OCI-LY1 (cell line): ENCODE measurements at regions not wholly inside any gene's neighbourhood (a gene's known extent, or its start where the extent isn't known, plus 50 kb on each side); places are given as distances from the start of the nearest gene placed in this dataset.

Source experiments
- H2AFZ ChIP-seq: fragments of 200-600 bp; sonication (generic), shearing (Covaris generic); 2 replicates; pipeline ENCODE4 v1.6.0; 2014; ENCODE audit warnings: antibody characterized with exemption, mild to moderate bottlenecking, low read length
- H3F3A ChIP-seq: fragments of 200-600 bp; sonication (generic), shearing (Covaris generic); 2 replicates; pipeline ENCODE4 v1.6.0; 2014; ENCODE audit warnings: mild to moderate bottlenecking, antibody characterized with exemption, low read length, moderate library complexity; ENCODE audit not compliant: insufficient read depth
- H3K27ac ChIP-seq: fragments of 200-600 bp; sonication (generic); 2 replicates; pipeline ENCODE4 v1.5.1; 2014; ENCODE audit warnings: low read length, mixed run types, mild to moderate bottlenecking, low read depth; ENCODE audit not compliant: poor library complexity, severe bottlenecking
- H3K27me3 ChIP-seq: fragments of 200-600 bp; sonication (generic); 2 replicates; pipeline ENCODE4 v1.6.0; 2014; ENCODE audit warnings: antibody characterized with exemption, mild to moderate bottlenecking, low read length, moderate library complexity; ENCODE audit not compliant: insufficient read depth
- H3K36me3 ChIP-seq: fragments of 200-600 bp; sonication (generic); 2 replicates; pipeline ENCODE4 v1.6.1; 2014; ENCODE audit warnings: mild to moderate bottlenecking, antibody characterized with exemption, low read length, moderate library complexity, mixed read lengths; ENCODE audit not compliant: insufficient read depth
- H3K4me1 ChIP-seq: fragments of 200-600 bp; sonication (generic); 2 replicates; pipeline ENCODE4 v1.5.1; 2014; ENCODE audit warnings: mild to moderate bottlenecking, low read length, moderate library complexity; ENCODE audit not compliant: insufficient read depth, severe bottlenecking
- H3K4me2 ChIP-seq: fragments of 200-600 bp; sonication (generic), shearing (Covaris generic); 2 replicates; pipeline ENCODE4 v1.6.1; 2014; ENCODE audit warnings: low read length
- H3K4me3 ChIP-seq: fragments of 200-600 bp; sonication (generic); 2 replicates; pipeline ENCODE4 v1.5.1; 2014; ENCODE audit warnings: low read length, low read depth, mild to moderate bottlenecking, mixed read lengths; ENCODE audit not compliant: poor library complexity, severe bottlenecking
- H3K79me2 ChIP-seq: fragments of 200-600 bp; shearing (Covaris generic); 2 replicates; pipeline ENCODE4 v1.6.1; 2016; ENCODE audit warnings: mixed run types, low read length, mixed read lengths; ENCODE audit not compliant: insufficient read depth
- H3K9ac ChIP-seq: fragments of 200-600 bp; sonication (generic), shearing (Covaris generic); 2 replicates; pipeline ENCODE4 v1.6.1; 2014; ENCODE audit warnings: mild to moderate bottlenecking, low read length, mixed read lengths
- H3K9me2 ChIP-seq: fragments of 200-600 bp; sonication (generic), shearing (Covaris generic); 2 replicates; pipeline ENCODE4 v1.6.1; 2014; ENCODE audit warnings: low read depth, mild to moderate bottlenecking, low read length, mixed read lengths
- H3K9me3 ChIP-seq: fragments of 200-600 bp; shearing (Covaris generic); 2 replicates; pipeline ENCODE4 v1.6.1; 2014; ENCODE audit warnings: low read length, mixed read lengths
- H4K20me1 ChIP-seq: fragments of 200-600 bp; sonication (generic), shearing (Covaris generic); 2 replicates; pipeline ENCODE4 v1.6.0; 2016; ENCODE audit warnings: mild to moderate bottlenecking, low read length; ENCODE audit not compliant: insufficient read depth
- EZH2 ChIP-seq: fragments of 200-600 bp; sonication (generic), shearing (Covaris generic); IDR thresholded peaks from 2 replicates; pipeline ENCODE4 v1.8.0; 2017; ENCODE audit warnings: borderline replicate concordance, mixed run types, mild to moderate bottlenecking, antibody characterized with exemption, low read length, moderate library complexity, mixed read lengths
- TF ChIP-seq, protein P1 (sequence below): fragments of 200-600 bp; sonication (generic), shearing (Covaris generic); IDR thresholded peaks from 2 replicates; pipeline ENCODE4 v1.5.1; 2017; ENCODE audit warnings: mild to moderate bottlenecking, antibody characterized with exemption, low read length, moderate library complexity, mixed read lengths

DNA sequence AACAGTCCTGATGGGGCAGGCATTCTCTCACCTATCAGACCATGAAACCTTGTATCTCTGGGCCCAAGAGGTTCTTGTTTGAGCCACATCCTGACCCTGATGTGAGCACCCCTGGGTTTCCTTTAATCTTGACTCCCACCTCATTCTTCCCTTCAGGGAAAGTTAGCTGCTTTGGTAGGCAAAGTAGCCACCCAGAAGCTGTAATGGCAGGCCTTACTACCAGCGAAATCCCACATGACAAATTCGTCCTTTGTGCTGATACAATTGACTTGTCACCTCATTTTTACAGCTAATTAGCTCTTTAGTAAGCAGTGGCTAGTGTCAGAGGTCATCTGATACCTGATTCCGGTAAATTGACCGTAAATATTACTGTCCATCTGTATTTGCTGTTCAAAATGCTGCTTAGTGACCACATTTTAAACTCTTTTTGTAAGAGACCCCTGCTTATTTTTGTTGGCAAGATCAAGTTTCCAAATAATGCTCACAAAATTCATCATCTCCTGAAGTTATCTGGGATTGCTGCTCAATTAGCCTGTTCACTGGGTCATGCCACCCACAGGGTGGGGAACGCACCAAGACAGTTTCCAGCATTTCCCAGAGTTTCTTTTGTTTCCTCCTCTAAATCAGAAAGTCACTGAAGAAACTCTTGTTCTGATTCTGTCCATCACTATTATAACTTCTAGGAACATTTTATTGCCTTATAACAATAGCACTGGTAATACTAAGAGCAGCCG, 329.7 kb downstream of the GPAT3 start:
- no peak for TF ChIP-seq EZH2
- TF ChIP-seq, protein P1, sequence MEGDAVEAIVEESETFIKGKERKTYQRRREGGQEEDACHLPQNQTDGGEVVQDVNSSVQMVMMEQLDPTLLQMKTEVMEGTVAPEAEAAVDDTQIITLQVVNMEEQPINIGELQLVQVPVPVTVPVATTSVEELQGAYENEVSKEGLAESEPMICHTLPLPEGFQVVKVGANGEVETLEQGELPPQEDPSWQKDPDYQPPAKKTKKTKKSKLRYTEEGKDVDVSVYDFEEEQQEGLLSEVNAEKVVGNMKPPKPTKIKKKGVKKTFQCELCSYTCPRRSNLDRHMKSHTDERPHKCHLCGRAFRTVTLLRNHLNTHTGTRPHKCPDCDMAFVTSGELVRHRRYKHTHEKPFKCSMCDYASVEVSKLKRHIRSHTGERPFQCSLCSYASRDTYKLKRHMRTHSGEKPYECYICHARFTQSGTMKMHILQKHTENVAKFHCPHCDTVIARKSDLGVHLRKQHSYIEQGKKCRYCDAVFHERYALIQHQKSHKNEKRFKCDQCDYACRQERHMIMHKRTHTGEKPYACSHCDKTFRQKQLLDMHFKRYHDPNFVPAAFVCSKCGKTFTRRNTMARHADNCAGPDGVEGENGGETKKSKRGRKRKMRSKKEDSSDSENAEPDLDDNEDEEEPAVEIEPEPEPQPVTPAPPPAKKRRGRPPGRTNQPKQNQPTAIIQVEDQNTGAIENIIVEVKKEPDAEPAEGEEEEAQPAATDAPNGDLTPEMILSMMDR = no peak
- no peak overlapping the region for H3K4me3 ChIP-seq
- H4K20me1 ChIP-seq = no peaks in the 10 kb centered on the region
- no peak overlapping the region for H3K9ac ChIP-seq
- H3K79me2 ChIP-seq = no peaks in the 10 kb centered on the region
- H3K9me3 ChIP-seq = no peaks in the 10 kb centered on the region
- no peak overlapping the region for H2AFZ ChIP-seq
- no peaks in the 10 kb centered on the region for H3F3A ChIP-seq
- H3K36me3 ChIP-seq = no peaks in the 10 kb centered on the region
- H3K4me2 ChIP-seq = no peak overlapping the region
- no peaks in the 10 kb centered on the region for H3K4me1 ChIP-seq
- H3K27me3 ChIP-seq = no peaks in the 10 kb centered on the region
- H3K9me2 ChIP-seq = no peaks in the 10 kb centered on the region
- no peak overlapping the region for H3K27ac ChIP-seq

DNA sequence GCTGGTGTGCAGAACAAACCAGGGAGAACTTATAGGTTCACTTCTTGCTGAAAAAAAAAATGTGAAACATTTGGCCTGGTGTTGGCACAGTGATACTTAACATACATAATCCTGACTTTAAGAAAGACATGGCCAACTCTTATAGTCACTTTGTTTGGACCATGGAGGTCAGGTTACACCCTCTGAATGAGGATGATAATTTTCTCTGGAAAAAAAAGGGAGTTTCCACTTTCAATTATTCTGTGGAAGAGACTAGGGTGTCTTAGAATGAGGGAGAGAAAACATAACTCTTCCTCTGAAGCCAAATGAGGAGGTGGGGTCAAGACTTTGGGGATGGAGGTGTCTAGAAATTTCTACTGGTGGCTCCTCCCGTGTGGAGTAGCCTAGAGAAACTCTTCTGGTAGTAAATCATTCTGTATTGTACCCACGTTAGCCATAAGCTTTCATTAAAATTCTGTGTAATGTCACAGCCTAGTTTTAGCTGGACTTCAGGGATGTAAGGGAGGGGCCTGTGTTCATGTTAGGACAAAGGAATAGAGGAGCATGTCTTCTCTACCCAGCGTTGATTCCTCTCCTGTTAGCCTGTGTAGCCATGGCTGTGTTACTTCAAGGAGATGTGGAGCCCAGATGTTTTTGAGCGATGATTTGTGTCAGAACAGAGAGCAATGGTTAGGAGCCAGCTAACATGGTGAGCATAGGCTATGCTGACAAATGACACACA, 328.3 kb downstream of the GPAT3 start:
- H3K4me3 ChIP-seq = no peak overlapping the region
- no peaks in the 10 kb centered on the region for H3K27me3 ChIP-seq
- H2AFZ ChIP-seq = no peak overlapping the region
- no peak overlapping the region for H3K9ac ChIP-seq
- H3K27ac ChIP-seq = no peak overlapping the region
- H3K36me3 ChIP-seq = no peaks in the 10 kb centered on the region
- no peaks in the 10 kb centered on the region for H3K9me2 ChIP-seq
- no peaks in the 10 kb centered on the region for H3K9me3 ChIP-seq
- H3K4me1 ChIP-seq = no peaks in the 10 kb centered on the region
- no peak overlapping the region for H3K4me2 ChIP-seq
- no peaks in the 10 kb centered on the region for H4K20me1 ChIP-seq
- no peaks in the 10 kb centered on the region for H3K79me2 ChIP-seq
- H3F3A ChIP-seq = no peaks in the 10 kb centered on the region
- no peak for TF ChIP-seq EZH2
- TF ChIP-seq, protein P1 = no peak

DNA sequence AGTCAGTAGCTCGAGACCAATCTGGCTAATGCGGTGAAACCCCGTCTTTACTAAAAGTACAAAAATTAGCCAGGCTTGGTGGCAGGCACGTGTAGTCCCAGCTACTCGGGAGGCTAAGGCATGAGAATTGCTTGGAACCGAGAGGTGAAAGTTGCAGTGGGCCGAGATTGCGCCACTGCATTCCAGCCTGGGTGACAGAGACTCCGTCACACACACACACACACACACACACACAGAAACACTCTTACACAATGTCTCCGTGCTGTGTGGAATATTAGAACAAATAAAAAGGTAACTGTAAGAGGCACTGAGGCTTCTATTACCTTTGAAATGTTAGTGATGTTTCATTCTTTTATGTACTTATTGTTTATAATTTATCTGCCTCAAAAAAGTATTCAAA, 326.6 kb downstream of the GPAT3 start:
- Histone ChIP-seq H3K79me2 (no peaks in the 10 kb centered on the region), H3K4me3 (no peak overlapping the region), H3K36me3 (no peaks in the 10 kb centered on the region), H3K4me2 (no peak overlapping the region), H2AFZ (no peak overlapping the region), H3K27ac (no peak overlapping the region), H3K27me3 (no peaks in the 10 kb centered on the region), H3K9me2 (no peaks in the 10 kb centered on the region), H3F3A (no peaks in the 10 kb centered on the region), H4K20me1 (no peaks in the 10 kb centered on the region), H3K9ac (no peak overlapping the region), H3K4me1 (no peaks in the 10 kb centered on the region), H3K9me3 (no peaks in the 10 kb centered on the region)
- TF ChIP-seq EZH2 = no peak
- TF ChIP-seq, protein P1 = no peak
